ENCODE measurements at regions not wholly inside any gene's neighbourhood (a gene's known extent, or its start where the extent isn't known, plus 50 kb on each side); places are given as distances from the start of the nearest gene placed in this dataset.
A peak's percentile ranks its signal among the peaks of the same experiment; 100 is the strongest.

GRCh38 chr13:22130254-22130653, 459.4 kb downstream of the FGF9 start:
- no peak overlapping the region for H2AFZ ChIP-seq (ENCODE audit: low read depth, low read length)
- ATAC-seq (no peak), FAIRE-seq (no peak), DNase-seq (ENCODE audit: extremely low read depth in 1 of 4, low spot score in 3 of 4) (no peak)
- in situ Hi-C loops (cut with MboI), result no loop called here
- intact Hi-C loops (cut with micrococcal nuclease), result no loop called here
- ChIA-PET POLR2A (interaction anchor here (0.5 kb wide), 1 partner anchor 202 kb away, joined by 3 read pairs; no protein-coding TSS in a partner anchor), CTCF (ENCODE audit: low intra/inter-chr PET ratio) (no interaction called here)
- no peak for TF ChIP-seq ZNF445 (CRISPR knock-in tag; IDR thresholded peaks at IDR 0.05; ENCODE audit: low read depth)
- peak; percentile 40; the same call in 1 of the 2 replicates for TF ChIP-seq ZNF316 (IDR thresholded peaks at IDR 0.05)
- no peak for TF ChIP-seq ATF3 (IDR thresholded peaks at IDR 0.05)
- no peak for TF ChIP-seq ATF3 (CRISPR knock-in tag; conservative IDR thresholded peaks at IDR 0.05)
- no peaks in the 10 kb centered on the region for H3K9me3 ChIP-seq (replicated peaks; ENCODE audit: control insufficient read depth, insufficient read depth, low read depth, low read length)
- 10% methylated on average over 1 of the region's 1 CpG for WGBS (ENCODE audit: insufficient coverage, low coverage, missing lambda C conversion rate)
- no peak overlapping the region for H3K27ac ChIP-seq (ENCODE audit: extremely low read depth, low read depth, low read length)
- H3K4me1 ChIP-seq (replicated peaks in 1 of 2; ENCODE audit: control insufficient read depth in 2 of 2, insufficient read depth in 2 of 2, low read length in 2 of 2), result no peaks in the 10 kb centered on the region
- no peak overlapping the region for H3K4me3 ChIP-seq
- no peaks in the 10 kb centered on the region for H4K20me1 ChIP-seq (replicated peaks; ENCODE audit: control insufficient read depth, insufficient read depth, low read length)
- no peaks in the 10 kb centered on the region for H3K9me1 ChIP-seq (ENCODE audit: control insufficient read depth, insufficient read depth, low read length)
- no TSS peak for BruUV-seq (replicated peaks)
- H3K79me2 ChIP-seq (ENCODE audit: control insufficient read depth, insufficient read depth, low read length), result no peaks in the 10 kb centered on the region
- no peaks in the 10 kb centered on the region for H3K36me3 ChIP-seq (ENCODE audit: control insufficient read depth, insufficient read depth, low read length)
- H3K9ac ChIP-seq (ENCODE audit: insufficient read depth in 1 of 2, low read depth in 2 of 2, low read length in 2 of 2), result no peak overlapping the region
- H3K27me3 ChIP-seq (ENCODE audit: control insufficient read depth in 2 of 2, insufficient read depth in 2 of 2, low read length in 2 of 2), result no peaks in the 10 kb centered on the region; a peak in 1 of 5 replicates
- H3K4me2 ChIP-seq (ENCODE audit: insufficient read depth, low read length), result no peak overlapping the region

GRCh38 chr13:22134261-22134660, 463.4 kb downstream of the FGF9 start:
- H3K4me3 ChIP-seq, result no peak overlapping the region
- no peak overlapping the region for H3K27ac ChIP-seq (ENCODE audit: extremely low read depth, low read depth, low read length)
- no peak for FAIRE-seq
- no peaks in the 10 kb centered on the region for H3K4me1 ChIP-seq (replicated peaks in 1 of 2; ENCODE audit: control insufficient read depth in 2 of 2, insufficient read depth in 2 of 2, low read length in 2 of 2)
- ChIA-PET CTCF (ENCODE audit: low intra/inter-chr PET ratio) (no interaction called here), POLR2A (no interaction called here)
- no peaks in the 10 kb centered on the region for H3K79me2 ChIP-seq (ENCODE audit: control insufficient read depth, insufficient read depth, low read length)
- no peaks in the 10 kb centered on the region for H3K9me3 ChIP-seq (replicated peaks; ENCODE audit: control insufficient read depth, insufficient read depth, low read depth, low read length)
- H4K20me1 ChIP-seq (replicated peaks; ENCODE audit: control insufficient read depth, insufficient read depth, low read length), result no peaks in the 10 kb centered on the region
- no peaks in the 10 kb centered on the region; a peak in 1 of 5 replicates for H3K27me3 ChIP-seq (ENCODE audit: control insufficient read depth in 2 of 2, insufficient read depth in 2 of 2, low read length in 2 of 2)
- no peaks in the 10 kb centered on the region for H3K36me3 ChIP-seq (ENCODE audit: control insufficient read depth, insufficient read depth, low read length)
- H3K9ac ChIP-seq (ENCODE audit: insufficient read depth in 1 of 2, low read depth in 2 of 2, low read length in 2 of 2), result no peak overlapping the region
- BruUV-seq (replicated peaks), result no TSS peak
- H3K9me1 ChIP-seq (ENCODE audit: control insufficient read depth, insufficient read depth, low read length), result no peaks in the 10 kb centered on the region
- WGBS (ENCODE audit: insufficient coverage, low coverage, missing lambda C conversion rate), result 0% methylated on average over 4 of the region's 4 CpGs
- intact Hi-C loops (cut with micrococcal nuclease) (no loop called here), in situ Hi-C loops (cut with MboI) (no loop called here)
- no peak overlapping the region for H2AFZ ChIP-seq (ENCODE audit: low read depth, low read length)
- DNase-seq (ENCODE audit: extremely low read depth in 1 of 4, low spot score in 3 of 4), result no peak
- TF ChIP-seq HDAC8 (tag; IDR thresholded peaks at IDR 0.05), result no peak
- no peak for TF ChIP-seq POU5F1 (IDR thresholded peaks at IDR 0.05; ENCODE audit: borderline replicate concordance, low read depth, low read length, partially characterized antibody)
- TF ChIP-seq FOXK1 (CRISPR knock-in tag; IDR thresholded peaks at IDR 0.05; ENCODE audit: borderline replicate concordance), result no peak
- TF ChIP-seq SIN3B (IDR thresholded peaks at IDR 0.05; ENCODE audit: low read depth), result no peak
- no peak for TF ChIP-seq IRF1 (CRISPR knock-in tag; IDR thresholded peaks at IDR 0.05; ENCODE audit: borderline replicate concordance)
- TF ChIP-seq U2AF2 (optimal IDR thresholded peaks at IDR 0.05; ENCODE audit: low read depth, low read length), result no peak
- no peak for TF ChIP-seq RFX5 (IDR thresholded peaks at IDR 0.05; ENCODE audit: low read depth, low read length)
- TF ChIP-seq ZNF699 (CRISPR knock-in tag; IDR thresholded peaks at IDR 0.05; ENCODE audit: insufficient replicate concordance), result no peak
- no peak overlapping the region for H3K4me2 ChIP-seq (ENCODE audit: insufficient read depth, low read length)
- no peak for ATAC-seq
